IMR-90 (cell line): ENCODE measurements at regions not wholly inside any gene's neighbourhood (a gene's known extent, or its start where the extent isn't known, plus 50 kb on each side); places are given as distances from the start of the nearest gene placed in this dataset.

Experiments used
- ATAC-seq: fragments of 200-7000 bp; cut with Tn5 transposase; 2 replicates; pipeline ENCODE4 v1.9.1; 2020; ENCODE audit warnings: low read depth, mild to moderate bottlenecking, moderate library complexity
- BruUV-seq: library from RNA; stranded (reverse); fragments of 400-500 nt; replicated peaks from 2 replicates; lab custom pipeline; 2021; lab: Mats Ljungman, UMichigan
- CTCF ChIA-PET: fragments of 300-600 bp; formaldehyde crosslinking; extraction: SDS; loops from one replicate; lab custom pipeline; 2021; ENCODE audit warnings: antibody characterized with exemption; lab: Yijun Ruan, JAX
- POLR2A ChIA-PET: fragments of 300-600 bp; sonication (Branson Sonifier 250); formaldehyde crosslinking; loops from one replicate; lab custom pipeline; 2022; ENCODE audit warnings: antibody characterized with exemption; ENCODE audit not compliant: unreplicated experiment; lab: Charles Lee
- DNase-seq: peaks from one replicate; pipeline ENCODE4 v3.0.0; 2013
- H2AFZ ChIP-seq: replicated peaks from 2 replicates; pipeline ENCODE3; 2013; ENCODE audit warnings: low read length, mild to moderate bottlenecking; ENCODE audit not compliant: poor library complexity
- H2AK5ac ChIP-seq: 2 replicates; pipeline ENCODE4 v1.6.1; 2013; ENCODE audit warnings: low read depth, low read length, inconsistent platforms
- H2AK9ac ChIP-seq: replicated peaks from 2 replicates; pipeline ENCODE3; 2013; ENCODE audit warnings: mild to moderate bottlenecking, low read depth, low read length, moderate library complexity; ENCODE audit not compliant: poor library complexity
- H2BK120ac ChIP-seq: 2 replicates; pipeline ENCODE4 v1.6.1; 2013; ENCODE audit warnings: low read depth, low read length, inconsistent platforms
- H2BK15ac ChIP-seq: 3 replicates; pipeline ENCODE4 v1.6.1; 2013; ENCODE audit warnings: low read depth, low read length, inconsistent platforms
- H2BK20ac ChIP-seq: 2 replicates; pipeline ENCODE4 v1.6.1; 2013; ENCODE audit warnings: low read depth, mild to moderate bottlenecking, inconsistent platforms, low read length, moderate library complexity
- H2BK5ac ChIP-seq: 2 replicates; pipeline ENCODE4 v1.6.1; 2013; ENCODE audit warnings: mild to moderate bottlenecking, low read depth, low read length, inconsistent platforms; ENCODE audit not compliant: poor library complexity, severe bottlenecking
- H3K14ac ChIP-seq: replicated peaks from 2 replicates; pipeline ENCODE4 v1.6.1; 2013; ENCODE audit warnings: low read depth, low read length, inconsistent platforms
- H3K18ac ChIP-seq: 2 replicates; pipeline ENCODE4 v1.6.1; 2013; ENCODE audit warnings: low read depth, low read length, control low read depth
- H3K23ac ChIP-seq: 2 replicates; pipeline ENCODE4 v1.6.1; 2013; ENCODE audit warnings: low read depth, low read length, inconsistent platforms
- H3K27ac ChIP-seq: 2 replicates; pipeline ENCODE4 v1.5.1; 2013; ENCODE audit warnings: mild to moderate bottlenecking, control low read depth, low read length; ENCODE audit not compliant: insufficient read depth
- H3K27me3 ChIP-seq: 2 replicates; pipeline ENCODE4 v1.6.1; 2013; ENCODE audit warnings: low read length; ENCODE audit not compliant: control insufficient read depth, insufficient read depth
- H3K36me3 ChIP-seq: 2 replicates; pipeline ENCODE4 v1.6.1; 2013; ENCODE audit warnings: low read length, mixed read lengths; ENCODE audit not compliant: control insufficient read depth, insufficient read depth
- H3K4ac ChIP-seq: 2 replicates; pipeline ENCODE4 v1.6.1; 2013; ENCODE audit warnings: low read depth, low read length, inconsistent platforms
- H3K4me1 ChIP-seq: 2 replicates; pipeline ENCODE4 v1.6.1; 2013; ENCODE audit warnings: low read length, mixed read lengths; ENCODE audit not compliant: control insufficient read depth, insufficient read depth
- H3K4me2 ChIP-seq: 2 replicates; pipeline ENCODE4 v1.6.1; 2013; ENCODE audit warnings: low read depth, mild to moderate bottlenecking, control low read depth, low read length, moderate library complexity
- H3K4me3 ChIP-seq: 2 replicates; pipeline ENCODE4 v1.5.1; 2013; ENCODE audit warnings: low read depth, mild to moderate bottlenecking, control low read depth, low read length, moderate library complexity; ENCODE audit not compliant: insufficient read depth
- H3K56ac ChIP-seq: 2 replicates; pipeline ENCODE4 v1.6.1; 2013; ENCODE audit warnings: low read length, inconsistent platforms; ENCODE audit not compliant: insufficient read depth; ENCODE audit errors: extremely low read depth
- H3K79me1 ChIP-seq, 2 experiments: 2 replicates each; pipeline ENCODE4 v1.6.1; 2013; ENCODE audit warnings: low read length in 2 of 2, inconsistent platforms in 1 of 2, low read depth in 1 of 2
- H3K9ac ChIP-seq: 2 replicates; pipeline ENCODE4 v1.6.1; 2013; ENCODE audit warnings: low read depth, low read length, control low read depth
- H3K9me1 ChIP-seq: 2 replicates; pipeline ENCODE4 v1.6.1; 2013; ENCODE audit warnings: low read length, inconsistent platforms; ENCODE audit not compliant: insufficient read depth
- H3K9me3 ChIP-seq: 2 replicates; pipeline ENCODE4 v1.6.1; 2013; ENCODE audit warnings: low read length; ENCODE audit not compliant: control insufficient read depth, insufficient read depth
- H4K20me1 ChIP-seq: 2 replicates; pipeline ENCODE4 v1.6.1; 2013; ENCODE audit warnings: low read length, inconsistent platforms; ENCODE audit not compliant: insufficient read depth
- H4K5ac ChIP-seq: 2 replicates; pipeline ENCODE4 v1.6.1; 2013; ENCODE audit warnings: mild to moderate bottlenecking, low read depth, low read length, control low read depth
- H4K8ac ChIP-seq, 2 experiments: 2 replicates each; pipeline ENCODE4 v1.6.1; 2013; ENCODE audit warnings: low read depth in 2 of 2, low read length in 2 of 2, control low read depth in 1 of 2, inconsistent platforms in 1 of 2
- H4K91ac ChIP-seq: 2 replicates; pipeline ENCODE4 v1.6.1; 2013; ENCODE audit warnings: low read depth, low read length, inconsistent platforms; ENCODE audit not compliant: insufficient read depth
- BHLHE40 ChIP-seq: fragments of 150-350 bp; IDR thresholded peaks from 2 replicates; pipeline ENCODE4 v1.6.1; 2016; ENCODE audit warnings: mild to moderate bottlenecking, low read depth, low read length
- CEBPB ChIP-seq: IDR thresholded peaks from 2 replicates; pipeline ENCODE4 v1.6.1; 2012; ENCODE audit warnings: low read depth, low read length, improper control_type of control experiment
- CHD1 ChIP-seq: IDR thresholded peaks from 2 replicates; pipeline ENCODE4 v1.6.1; 2012; ENCODE audit warnings: low read depth, low read length, improper control_type of control experiment
- FOS ChIP-seq: fragments of 150-350 bp; IDR thresholded peaks from 2 replicates; pipeline ENCODE4 v1.6.1; 2016; ENCODE audit warnings: low read depth, low read length
- MAFK ChIP-seq: IDR thresholded peaks from 2 replicates; pipeline ENCODE4 v1.6.1; 2012; ENCODE audit warnings: low read depth, low read length, improper control_type of control experiment
- MAZ ChIP-seq: IDR thresholded peaks from 2 replicates; pipeline ENCODE4 v1.6.1; 2012; ENCODE audit warnings: low read depth, mild to moderate bottlenecking, low read length, improper control_type of control experiment, moderate library complexity, borderline replicate concordance
- MXI1 ChIP-seq: IDR thresholded peaks from 2 replicates; pipeline ENCODE4 v1.6.1; 2012; ENCODE audit warnings: low read depth, mild to moderate bottlenecking, low read length, moderate library complexity, borderline replicate concordance
- NFE2L2 ChIP-seq: fragments of 150-350 bp; IDR thresholded peaks from 2 replicates; pipeline ENCODE4 v1.6.1; 2016; ENCODE audit warnings: low read depth, mild to moderate bottlenecking, low read length
- POLR2A ChIP-seq: IDR thresholded peaks from 2 replicates; pipeline ENCODE4 v1.6.1; 2012; ENCODE audit warnings: mild to moderate bottlenecking, low read depth, low read length
- RAD21 ChIP-seq: IDR thresholded peaks from 2 replicates; pipeline ENCODE4 v1.6.1; 2012; ENCODE audit warnings: low read length, improper control_type of control experiment
- RCOR1 ChIP-seq: IDR thresholded peaks from 2 replicates; pipeline ENCODE4 v1.6.1; 2012; ENCODE audit warnings: mild to moderate bottlenecking, low read length, improper control_type of control experiment; ENCODE audit not compliant: insufficient replicate concordance
- RFX5 ChIP-seq: IDR thresholded peaks from 2 replicates; pipeline ENCODE4 v1.8.0; 2012; ENCODE audit warnings: low read depth, mild to moderate bottlenecking, low read length, moderate library complexity
- SMC3 ChIP-seq: fragments of 150-350 bp; IDR thresholded peaks from 2 replicates; pipeline ENCODE4 v1.6.1; 2016; ENCODE audit warnings: low read depth, mild to moderate bottlenecking, antibody characterized with exemption, low read length, moderate library complexity
- WGBS, 2 experiments: methylation state at CpG; one replicate each; pipeline versions ENCODE4 v1.1.5 to v1.1.7; 2013; ENCODE audit warnings: missing lambda C conversion rate in 2 of 2; ENCODE audit not compliant: insufficient read length in 1 of 2; ENCODE audit errors: extremely low coverage in 2 of 2; 5-methylcytosine and 5-hydroxymethylcytosine counted together
- dilution Hi-C: fragments of 300-500 bp; cut with HindIII; formaldehyde crosslinking; loops from one replicate; pipeline ENCODE4 v1.14.3; 2018; ENCODE audit warnings: low sequenced_read_pairs; ENCODE audit not compliant: unreplicated experiment
- in situ Hi-C: fragments of 300-500 bp; cut with MboI; formaldehyde crosslinking; loops from 3 replicates; pipeline ENCODE4 v1.14.3; 2019; ENCODE audit warnings: low sequenced_read_pairs, inconsistent platforms, mixed read lengths
- intact Hi-C: fragments of 100-400 bp; cut with micrococcal nuclease; formaldehyde crosslinking; loops from 2 replicates; pipeline ENCODE4 v1.10.0; 2022
- TF ChIP-seq, protein P1 (sequence below): fragments of 150-350 bp; IDR thresholded peaks from 2 replicates; pipeline ENCODE4 v1.6.1; 2016; ENCODE audit warnings: low read depth, mild to moderate bottlenecking, low read length, moderate library complexity, borderline replicate concordance
- TF ChIP-seq, protein P2 (sequence below): fragments of 150-350 bp; IDR thresholded peaks from 2 replicates; pipeline ENCODE4 v1.6.1; 2017; ENCODE audit warnings: mild to moderate bottlenecking, antibody characterized with exemption, low read length, low read depth
- TF ChIP-seq, protein P3 (sequence below): conservative IDR thresholded peaks from 2 replicates; pipeline ENCODE4 v1.5.1; 2012; ENCODE audit warnings: mild to moderate bottlenecking, low read depth, low read length, improper control_type of control experiment

DNA sequence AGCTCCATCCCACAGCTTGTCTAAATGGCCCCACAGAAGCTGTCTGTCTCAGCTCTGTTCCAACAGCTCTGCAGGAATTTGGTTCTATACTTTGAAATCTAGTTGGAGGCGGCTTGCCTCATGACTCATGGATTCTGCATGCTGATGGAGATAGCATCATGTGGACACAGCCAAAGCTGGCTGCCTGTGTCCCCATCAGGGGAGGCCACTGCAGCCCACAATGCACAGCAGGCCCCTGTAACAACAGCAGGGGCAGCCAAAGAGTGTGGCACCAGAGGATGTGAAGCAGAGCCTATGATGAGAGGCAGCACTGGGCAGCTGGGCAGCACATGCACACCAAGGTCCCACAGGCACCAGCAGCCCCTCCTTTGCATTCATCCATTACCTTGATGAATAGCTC lies 67.2 kb downstream of the DCAF12L1 start:
- Histone ChIP-seq H3K4me3 (no peak overlapping the region), H2BK5ac (no peak overlapping the region), H3K4me2 (no peak overlapping the region), H4K91ac (no peak overlapping the region), H2AK9ac (no peak overlapping the region), H2BK120ac (no peak overlapping the region), H4K20me1 (no peaks in the 10 kb centered on the region), H3K4ac (no peak overlapping the region), H4K8ac (no peak overlapping the region), H3K9me3 (no peaks in the 10 kb centered on the region), H4K5ac (no peak overlapping the region), H2AFZ (no peak overlapping the region), H3K18ac (no peak overlapping the region), H3K23ac (no peak overlapping the region), H3K36me3 (no peaks in the 10 kb centered on the region), H2AK5ac (no peak overlapping the region), H3K79me1 (no peaks in the 10 kb centered on the region), H2BK15ac (no peak overlapping the region), H3K9ac (no peak overlapping the region), H3K56ac (no peak overlapping the region), H3K14ac (no peak overlapping the region), H2BK20ac (no peak overlapping the region), H3K4me1 (no peaks in the 10 kb centered on the region), H3K9me1 (no peaks in the 10 kb centered on the region), H3K27ac (no peak overlapping the region), H3K27me3 (no peaks in the 10 kb centered on the region)
- TF ChIP-seq, protein P1, sequence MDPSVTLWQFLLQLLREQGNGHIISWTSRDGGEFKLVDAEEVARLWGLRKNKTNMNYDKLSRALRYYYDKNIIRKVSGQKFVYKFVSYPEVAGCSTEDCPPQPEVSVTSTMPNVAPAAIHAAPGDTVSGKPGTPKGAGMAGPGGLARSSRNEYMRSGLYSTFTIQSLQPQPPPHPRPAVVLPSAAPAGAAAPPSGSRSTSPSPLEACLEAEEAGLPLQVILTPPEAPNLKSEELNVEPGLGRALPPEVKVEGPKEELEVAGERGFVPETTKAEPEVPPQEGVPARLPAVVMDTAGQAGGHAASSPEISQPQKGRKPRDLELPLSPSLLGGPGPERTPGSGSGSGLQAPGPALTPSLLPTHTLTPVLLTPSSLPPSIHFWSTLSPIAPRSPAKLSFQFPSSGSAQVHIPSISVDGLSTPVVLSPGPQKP: no peak
- TF ChIP-seq MXI1 (no peak), NFE2L2 (no peak), POLR2A (no peak), SMC3 (no peak), FOS (no peak), MAFK (no peak), RAD21 (no peak), CHD1 (no peak), CEBPB (no peak), BHLHE40 (no peak), MAZ (no peak), RCOR1 (no peak), RFX5 (no peak)
- TF ChIP-seq, protein P2, sequence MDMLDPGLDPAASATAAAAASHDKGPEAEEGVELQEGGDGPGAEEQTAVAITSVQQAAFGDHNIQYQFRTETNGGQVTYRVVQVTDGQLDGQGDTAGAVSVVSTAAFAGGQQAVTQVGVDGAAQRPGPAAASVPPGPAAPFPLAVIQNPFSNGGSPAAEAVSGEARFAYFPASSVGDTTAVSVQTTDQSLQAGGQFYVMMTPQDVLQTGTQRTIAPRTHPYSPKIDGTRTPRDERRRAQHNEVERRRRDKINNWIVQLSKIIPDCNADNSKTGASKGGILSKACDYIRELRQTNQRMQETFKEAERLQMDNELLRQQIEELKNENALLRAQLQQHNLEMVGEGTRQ: no peak
- TF ChIP-seq, protein P3, sequence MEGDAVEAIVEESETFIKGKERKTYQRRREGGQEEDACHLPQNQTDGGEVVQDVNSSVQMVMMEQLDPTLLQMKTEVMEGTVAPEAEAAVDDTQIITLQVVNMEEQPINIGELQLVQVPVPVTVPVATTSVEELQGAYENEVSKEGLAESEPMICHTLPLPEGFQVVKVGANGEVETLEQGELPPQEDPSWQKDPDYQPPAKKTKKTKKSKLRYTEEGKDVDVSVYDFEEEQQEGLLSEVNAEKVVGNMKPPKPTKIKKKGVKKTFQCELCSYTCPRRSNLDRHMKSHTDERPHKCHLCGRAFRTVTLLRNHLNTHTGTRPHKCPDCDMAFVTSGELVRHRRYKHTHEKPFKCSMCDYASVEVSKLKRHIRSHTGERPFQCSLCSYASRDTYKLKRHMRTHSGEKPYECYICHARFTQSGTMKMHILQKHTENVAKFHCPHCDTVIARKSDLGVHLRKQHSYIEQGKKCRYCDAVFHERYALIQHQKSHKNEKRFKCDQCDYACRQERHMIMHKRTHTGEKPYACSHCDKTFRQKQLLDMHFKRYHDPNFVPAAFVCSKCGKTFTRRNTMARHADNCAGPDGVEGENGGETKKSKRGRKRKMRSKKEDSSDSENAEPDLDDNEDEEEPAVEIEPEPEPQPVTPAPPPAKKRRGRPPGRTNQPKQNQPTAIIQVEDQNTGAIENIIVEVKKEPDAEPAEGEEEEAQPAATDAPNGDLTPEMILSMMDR: no peak
- ATAC-seq: no peak
- in situ Hi-C loops: no loop called here
- no peak for DNase-seq
- no TSS peak for BruUV-seq
- WGBS, 2 experiments: no CpG with 5 or more reads among the region's 1 CpG
- ChIA-PET CTCF (no interaction called here), POLR2A (no interaction called here)
- intact Hi-C loops: no loop called here
- dilution Hi-C loops: no loop called here
